Adrenal gland (tissue), 9 donors: ENCODE measurements at regions not wholly inside any gene's neighbourhood (a gene's known extent, or its start where the extent isn't known, plus 50 kb on each side); places are given as distances from the start of the nearest gene placed in this dataset.

Experiments
- DNase-seq, 7 donors: peaks; one replicate each; pipeline ENCODE4 v3.0.0-alpha.2; 2019 to 2020
- H3K27ac ChIP-seq, 5 donors: fragments of 200-600 bp; sonication (generic) in 4 of 5; 1 replicate in 3 of 5; 2 replicates in 2 of 5; pipeline versions ENCODE4 v1.5.1 to v1.8.0; 2016 to 2020; ENCODE audit warnings: mild to moderate bottlenecking in 1 of 5
- H3K27me3 ChIP-seq: fragments of 200-600 bp; 2 replicates; pipeline ENCODE4 v1.8.0; 2021
- H3K36me3 ChIP-seq, 2 donors: fragments of 200-600 bp; replicated peaks in 1 of 2; 1 replicate in 1 of 2; 2 replicates in 1 of 2; pipeline versions ENCODE4 v1.5.1 to v1.8.0; 2018 to 2022
- H3K4me1 ChIP-seq, 2 donors: fragments of 200-600 bp; replicated peaks in 1 of 2; 1 replicate in 1 of 2; 2 replicates in 1 of 2; pipeline versions ENCODE4 v1.5.1 to v1.8.0; 2018 to 2021
- H3K4me3 ChIP-seq, 4 donors: fragments of 200-600 bp; sonication (generic) in 3 of 4; one replicate each; pipeline ENCODE4 v1.5.1; 2016 to 2018
- H3K9me3 ChIP-seq, 3 donors: fragments of 200-600 bp; sonication (generic) in 1 of 3; replicated peaks in 1 of 3; 1 replicate in 2 of 3; 2 replicates in 1 of 3; pipeline versions ENCODE4 v1.5.1 to v1.8.0; 2016 to 2021
- CTCF ChIP-seq, 6 experiments: fragments of 450-650 bp in 4 of 6; fragments of 200-600 bp in 2 of 6; sonication (generic) in 1 of 6; IDR thresholded peaks; 1 replicate in 5 of 6; 2 replicates in 1 of 6; pipeline versions ENCODE4 v1.5.1 to v1.8.0; 2016 to 2021; ENCODE audit warnings: antibody characterized with exemption in 6 of 6, mild to moderate bottlenecking in 2 of 6, moderate library complexity in 1 of 6
- POLR2A ChIP-seq, 2 donors: fragments of 450-650 bp; IDR thresholded peaks; one replicate each; pipeline ENCODE4 v1.6.1; 2017; ENCODE audit warnings: antibody characterized with exemption in 2 of 2, mild to moderate bottlenecking in 2 of 2, moderate library complexity in 1 of 2
- WGBS, 4 donors: extraction: QIAGEN DNeasy Blood & Tissue Kit in 2 of 4; methylation state at CpG; one replicate each; pipeline versions ENCODE4 v1.1.5 to v1.1.7; 2013 to 2017; 5-methylcytosine and 5-hydroxymethylcytosine counted together
- intact Hi-C, 2 donors: fragments of 100-400 bp; cut with DNase I; formaldehyde crosslinking; loops; one replicate each; pipeline versions ENCODE4 v1.14.1 to v1.15.0; 2022 to 2023
- donor health status: healthy with polysubstance abuse.
- donor health status: Bipolar disorder and iron deficiency.
- donor health status: DM: yes; HTN: yes; CAD: no.
- donor health status: DM: no; HTN: no; CAD: no.
- donor health status: DM: no; HTN: no; CAD: no.

GRCh38 chr2:128374001-128374710 is 55.5 kb upstream of the HS6ST1 start:
- peaks cover 0 to 13% of the 10 kb centered on the region in 2 donors for H3K4me1 ChIP-seq
- 91 to 93% (median 92%) methylated on average over 6 to 15 of the region's 15 CpGs for WGBS, 4 donors

GRCh38 chr2:128374711-128375413 is 56.2 kb upstream of the HS6ST1 start:
- peaks cover 0 to 7% of the 10 kb centered on the region in 2 donors for H3K4me1 ChIP-seq

More at GRCh38 chr2:128374001-128374710, 55.5 kb upstream of the HS6ST1 start:
- intact Hi-C loops, result no loop called here
- no peaks in the 10 kb centered on the region for H3K27me3 ChIP-seq
- H3K9me3 ChIP-seq, result no peaks in the 10 kb centered on the region
- DNase-seq, result peak in 1 of 7 donors; percentile 10
- TF ChIP-seq POLR2A (IDR thresholded peaks at IDR 0.05), result no peak
- no peak for TF ChIP-seq CTCF (IDR thresholded peaks at IDR 0.05)
- H3K27ac ChIP-seq, result no peak overlapping the region
- H3K36me3 ChIP-seq, result no peaks in the 10 kb centered on the region
- H3K4me3 ChIP-seq, result no peak overlapping the region

GRCh38 chr2:128375454-128375853 is 56.8 kb upstream of the HS6ST1 start:
- Histone ChIP-seq H3K9me3 (no peaks in the 10 kb centered on the region), H3K4me3 (no peak overlapping the region), H3K27me3 (no peaks in the 10 kb centered on the region), H3K36me3 (no peaks in the 10 kb centered on the region), H3K4me1 (peaks cover 0 to 1% of the 10 kb centered on the region in 2 donors), H3K27ac (peak overlapping the region in 1 of 5 donors; percentile 49)
- peak in 1 of 7 donors; percentile 10 for DNase-seq
- intact Hi-C loops, result no loop called here
- no peak for TF ChIP-seq CTCF (IDR thresholded peaks at IDR 0.05)
- no peak for TF ChIP-seq POLR2A (IDR thresholded peaks at IDR 0.05)
- 83 to 87% (median 86%) methylated on average over 4 to 7 of the region's 7 CpGs for WGBS, 4 donors

More at GRCh38 chr2:128374711-128375413, 56.2 kb upstream of the HS6ST1 start:
- no peak overlapping the region for H3K27ac ChIP-seq
- WGBS, 4 donors, result 75 to 89% (median 83%) methylated on average over 16 to 19 of the region's 19 CpGs
- intact Hi-C loops, result no loop called here
- no peaks in the 10 kb centered on the region for H3K9me3 ChIP-seq
- peak in 1 of 7 donors; percentile 20 for DNase-seq
- TF ChIP-seq POLR2A (IDR thresholded peaks at IDR 0.05) (no peak), CTCF (IDR thresholded peaks at IDR 0.05) (no peak)
- H3K36me3 ChIP-seq, result no peaks in the 10 kb centered on the region
- H3K27me3 ChIP-seq, result no peaks in the 10 kb centered on the region
- no peak overlapping the region for H3K4me3 ChIP-seq

GRCh38 chr2:128376241-128377041 is 57.8 kb upstream of the HS6ST1 start:
- Histone ChIP-seq H3K36me3 (no peaks in the 10 kb centered on the region), H3K4me1 (no peaks in the 10 kb centered on the region), H3K4me3 (no peak overlapping the region), H3K27me3 (no peaks in the 10 kb centered on the region), H3K9me3 (no peaks in the 10 kb centered on the region), H3K27ac (no peak overlapping the region)
- TF ChIP-seq CTCF (IDR thresholded peaks at IDR 0.05) (no peak), POLR2A (IDR thresholded peaks at IDR 0.05) (no peak)
- intact Hi-C loops, result no loop called here
- WGBS, 4 donors, result 89 to 93% (median 91%) methylated on average over 5 to 17 of the region's 17 CpGs
- DNase-seq, result peak in 2 of 7 donors; percentile 14 to 45
